Thymus (tissue), 11 donors: ENCODE measurements at regions not wholly inside any gene's neighbourhood (a gene's known extent, or its start where the extent isn't known, plus 50 kb on each side); places are given as distances from the start of the nearest gene placed in this dataset.
"Not testable (repeated sequence)": the region's sequence is repeated elsewhere in the genome, so short reads cannot be mapped to it uniquely, and the experiment has no call there.

Experiments
- DNase-seq, 9 donors: peaks; one replicate each; pipeline ENCODE4 v3.0.0-alpha.2; 2013; ENCODE audit warnings: low spot score in 9 of 9, low read depth in 6 of 9, missing footprints in 1 of 9
- H3K27ac ChIP-seq, 2 donors: one replicate each; pipeline ENCODE4 v1.5.1; 2013; ENCODE audit warnings: control low read depth in 1 of 2, low read depth in 1 of 2, low read length in 1 of 2, mild to moderate bottlenecking in 1 of 2, moderate library complexity in 1 of 2
- H3K27me3 ChIP-seq, 2 donors: one replicate each; pipeline ENCODE4 v1.5.1; 2013; ENCODE audit warnings: low read length in 1 of 2; ENCODE audit not compliant: control insufficient read depth in 2 of 2, insufficient read depth in 1 of 2
- H3K36me3 ChIP-seq, 2 donors: one replicate each; pipeline ENCODE4 v1.5.1; 2013; ENCODE audit warnings: low read length in 1 of 2, mild to moderate bottlenecking in 1 of 2, moderate library complexity in 1 of 2; ENCODE audit not compliant: control insufficient read depth in 2 of 2, insufficient read depth in 2 of 2
- H3K4me1 ChIP-seq, 2 donors: one replicate each; pipeline ENCODE4 v1.5.1; 2013; ENCODE audit warnings: low read length in 2 of 2; ENCODE audit not compliant: control insufficient read depth in 2 of 2, insufficient read depth in 2 of 2
- H3K4me3 ChIP-seq, 2 donors: one replicate each; pipeline ENCODE4 v1.5.1; 2013; ENCODE audit warnings: low read length in 2 of 2, control low read depth in 1 of 2, mild to moderate bottlenecking in 1 of 2
- H3K9me3 ChIP-seq, 2 donors: one replicate each; pipeline ENCODE4 v1.5.1; 2013; ENCODE audit warnings: low read length in 1 of 2, mild to moderate bottlenecking in 1 of 2; ENCODE audit not compliant: control insufficient read depth in 2 of 2, insufficient read depth in 1 of 2
- WGBS: extraction: QIAGEN DNeasy Blood & Tissue Kit; methylation state at CpG from one replicate; pipeline ENCODE4 v1.1.7; 2013; 5-methylcytosine and 5-hydroxymethylcytosine counted together
- donor health status: healthy.

- DNase-seq = no peak
- Histone ChIP-seq H3K9me3 (peaks cover 0 to 2% of the 10 kb centered on the region in 2 donors), H3K27me3 (no peaks in the 10 kb centered on the region), H3K4me3 (no peak overlapping the region), H3K36me3 (no peaks in the 10 kb centered on the region), H3K4me1 (no peaks in the 10 kb centered on the region), H3K27ac (no peak overlapping the region)
- 91% methylated on average over 26 of the region's 26 CpGs for WGBS
Measured at GRCh38 chr1:214753236-214753852, 150.3 kb downstream of the CENPF start.

- no peaks in the 10 kb centered on the region for H3K27me3 ChIP-seq
- 94% methylated on average over 1 of the region's 1 CpG for WGBS
- no peak for DNase-seq
- H3K36me3 ChIP-seq = no peaks in the 10 kb centered on the region
- peaks cover 2 to 10% of the 10 kb centered on the region in 2 donors for H3K9me3 ChIP-seq
- no peaks in the 10 kb centered on the region for H3K4me1 ChIP-seq
- H3K4me3 ChIP-seq = no peak overlapping the region
- H3K27ac ChIP-seq = no peak overlapping the region
Measured at GRCh38 chr1:214761030-214761429, 158.0 kb downstream of the CENPF start.

GRCh38 chr1:214762902-214763301 is 159.9 kb downstream of the CENPF start:
- no peaks in the 10 kb centered on the region for H3K36me3 ChIP-seq
- no peak overlapping the region for H3K4me3 ChIP-seq
- H3K27ac ChIP-seq = no peak overlapping the region
- H3K9me3 ChIP-seq = peaks cover 0 to 10% of the 10 kb centered on the region in 2 donors
- no peaks in the 10 kb centered on the region for H3K4me1 ChIP-seq
- no peaks in the 10 kb centered on the region for H3K27me3 ChIP-seq
- no peak for DNase-seq

- no peak overlapping the region for H3K27ac ChIP-seq
- H3K36me3 ChIP-seq = no peaks in the 10 kb centered on the region
- no peak for DNase-seq
- H3K4me1 ChIP-seq = no peaks in the 10 kb centered on the region
- H3K4me3 ChIP-seq = no peak overlapping the region
- H3K9me3 ChIP-seq = peaks cover 0 to 10% of the 10 kb centered on the region in 2 donors
- 89% methylated on average over 1 of the region's 1 CpG for WGBS
- no peaks in the 10 kb centered on the region for H3K27me3 ChIP-seq
Measured at GRCh38 chr1:214764502-214764901, 161.5 kb downstream of the CENPF start.

GRCh38 chr1:214767221-214767620 is 164.2 kb downstream of the CENPF start:
- Histone ChIP-seq H3K9me3 (peaks cover 0 to 6% of the 10 kb centered on the region in 2 donors), H3K27me3 (no peaks in the 10 kb centered on the region), H3K36me3 (no peaks in the 10 kb centered on the region), H3K27ac (no peak overlapping the region), H3K4me3 (no peak overlapping the region), H3K4me1 (no peaks in the 10 kb centered on the region)
- no peak for DNase-seq

- not testable (repeated sequence) for H3K27me3 ChIP-seq, DNase-seq, H3K36me3 ChIP-seq, H3K4me1 ChIP-seq, H3K9me3 ChIP-seq, H3K27ac ChIP-seq, H3K4me3 ChIP-seq
Measured at GRCh38 chr1:214769666-214770065, 166.7 kb downstream of the CENPF start.

- no peak for DNase-seq
- Histone ChIP-seq H3K4me3 (no peak overlapping the region), H3K27me3 (no peaks in the 10 kb centered on the region), H3K9me3 (no peaks in the 10 kb centered on the region), H3K27ac (no peak overlapping the region), H3K4me1 (no peaks in the 10 kb centered on the region), H3K36me3 (no peaks in the 10 kb centered on the region)
- 94% methylated on average over 3 of the region's 3 CpGs for WGBS
Measured at GRCh38 chr1:214777364-214777763, 174.4 kb downstream of the CENPF start.

- Histone ChIP-seq H3K36me3 (no peaks in the 10 kb centered on the region), H3K4me3 (no peak overlapping the region), H3K9me3 (no peaks in the 10 kb centered on the region), H3K4me1 (no peaks in the 10 kb centered on the region), H3K27me3 (no peaks in the 10 kb centered on the region), H3K27ac (no peak overlapping the region)
- DNase-seq = no peak
- WGBS = 87% methylated on average over 1 of the region's 1 CpG
Measured at GRCh38 chr1:214791961-214792360, 189.0 kb downstream of the CENPF start.

- no peaks in the 10 kb centered on the region for H3K36me3 ChIP-seq
- no peak for DNase-seq
- H3K27me3 ChIP-seq = no peaks in the 10 kb centered on the region
- H3K4me1 ChIP-seq = no peaks in the 10 kb centered on the region
- no peak overlapping the region for H3K4me3 ChIP-seq
- no peak overlapping the region for H3K27ac ChIP-seq
- no peaks in the 10 kb centered on the region for H3K9me3 ChIP-seq
- 78% methylated on average over 6 of the region's 6 CpGs for WGBS
Measured at GRCh38 chr1:214792527-214793186, 189.7 kb downstream of the CENPF start.
